HG03457 (cell line): ENCODE measurements at regions not wholly inside any gene's neighbourhood (a gene's known extent, or its start where the extent isn't known, plus 50 kb on each side); places are given as distances from the start of the nearest gene placed in this dataset.
"Not testable (repeated sequence)": the region's sequence is repeated elsewhere in the genome, so short reads cannot be mapped to it uniquely, and the experiment has no call there.

Experiments used
- ATAC-seq: cut with Tn5 transposase; IDR thresholded peaks from one replicate; pipeline ENCODE4 v1.9.1; 2021; ENCODE audit warnings: moderate number of reproducible peaks; ENCODE audit not compliant: unreplicated experiment

GRCh38 chr7:121623130-121623872 is 227.2 kb upstream of the FAM3C start:
- no peak for ATAC-seq

- ATAC-seq = no peak
These were observed 225.8 kb upstream of the FAM3C start for GRCh38 chr7:121621937-121622336.

- no peak for ATAC-seq
These were observed 225.0 kb upstream of the FAM3C start for GRCh38 chr7:121620953-121621606.

GRCh38 chr7:121620206-121620605 is 224.1 kb upstream of the FAM3C start:
- ATAC-seq = no peak

GRCh38 chr7:121618182-121618581 is 222.1 kb upstream of the FAM3C start:
- no peak for ATAC-seq

GRCh38 chr7:121610243-121610642 is 214.1 kb upstream of the FAM3C start:
- ATAC-seq = no peak

- no peak for ATAC-seq
These were observed 213.1 kb upstream of the FAM3C start for GRCh38 chr7:121609208-121609607.

GRCh38 chr7:121608785-121609184 is 212.7 kb upstream of the FAM3C start:
- no peak for ATAC-seq

GRCh38 chr7:121608183-121608582 is 212.1 kb upstream of the FAM3C start:
- ATAC-seq = not testable (repeated sequence)

- ATAC-seq = no peak
These were observed 209.2 kb upstream of the FAM3C start for GRCh38 chr7:121605317-121605680.

GRCh38 chr7:121604627-121605316 is 208.7 kb upstream of the FAM3C start:
- ATAC-seq = no peak

GRCh38 chr7:121603886-121604285 is 207.8 kb upstream of the FAM3C start:
- ATAC-seq = no peak

- ATAC-seq = no peak
These were observed 203.8 kb upstream of the FAM3C start for GRCh38 chr7:121599887-121600286.

- no peak for ATAC-seq
These were observed 199.9 kb upstream of the FAM3C start for GRCh38 chr7:121595758-121596696.

- ATAC-seq = no peak
These were observed 195.8 kb upstream of the FAM3C start for GRCh38 chr7:121591926-121592325.

GRCh38 chr7:121587435-121587834 is 191.3 kb upstream of the FAM3C start:
- ATAC-seq = no peak

- ATAC-seq = no peak
These were observed 186.2 kb upstream of the FAM3C start for GRCh38 chr7:121582258-121582657.

GRCh38 chr7:121579639-121580038 is 183.5 kb upstream of the FAM3C start:
- ATAC-seq = no peak

- no peak for ATAC-seq
These were observed 182.6 kb upstream of the FAM3C start for GRCh38 chr7:121578669-121579068.

GRCh38 chr7:121576148-121576917 is 180.2 kb upstream of the FAM3C start:
- no peak for ATAC-seq
